PC-3 (cell line): ENCODE measurements at regions not wholly inside any gene's neighbourhood (a gene's known extent, or its start where the extent isn't known, plus 50 kb on each side); places are given as distances from the start of the nearest gene placed in this dataset.

Source experiments
- EZH2 ChIP-seq: fragments of 300-600 bp; sonication (generic); IDR thresholded peaks from one replicate; pipeline ENCODE4 v1.6.1; 2017; ENCODE audit warnings: antibody characterized with exemption, mild to moderate bottlenecking, low read length; ENCODE audit not compliant: unreplicated experiment
- EZH2phosphoT487 ChIP-seq: fragments of 300-600 bp; sonication (generic); IDR thresholded peaks from 2 replicates; pipeline ENCODE4 v1.6.1; 2018; ENCODE audit warnings: mild to moderate bottlenecking, antibody characterized with exemption, low read length, borderline replicate concordance
- TF ChIP-seq, protein P1 (sequence below): fragments of 300-600 bp; sonication (generic); conservative IDR thresholded peaks from 2 replicates; pipeline ENCODE4 v1.5.1; 2017; ENCODE audit warnings: antibody characterized with exemption, low read depth, mild to moderate bottlenecking, low read length

DNA sequence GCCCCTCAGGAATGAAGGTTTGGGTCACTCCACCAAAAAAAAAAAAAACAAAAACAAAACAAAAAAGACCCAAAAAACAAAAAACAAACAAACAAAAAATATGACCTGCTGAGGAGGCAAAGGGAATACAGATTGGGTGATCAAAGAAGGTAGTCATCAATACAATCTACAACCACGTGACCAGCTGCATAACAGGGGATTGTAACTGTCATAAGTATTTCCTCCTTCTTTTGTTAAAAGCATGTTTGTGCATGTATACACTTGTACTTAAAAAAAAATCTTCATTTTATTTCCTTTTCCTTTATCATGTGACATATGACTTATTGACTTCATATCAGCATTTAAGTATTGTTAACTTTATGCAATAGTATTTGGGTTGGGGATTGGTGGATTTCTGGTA, 165.1 kb upstream of the IRS2 start:
- TF ChIP-seq, protein P1, sequence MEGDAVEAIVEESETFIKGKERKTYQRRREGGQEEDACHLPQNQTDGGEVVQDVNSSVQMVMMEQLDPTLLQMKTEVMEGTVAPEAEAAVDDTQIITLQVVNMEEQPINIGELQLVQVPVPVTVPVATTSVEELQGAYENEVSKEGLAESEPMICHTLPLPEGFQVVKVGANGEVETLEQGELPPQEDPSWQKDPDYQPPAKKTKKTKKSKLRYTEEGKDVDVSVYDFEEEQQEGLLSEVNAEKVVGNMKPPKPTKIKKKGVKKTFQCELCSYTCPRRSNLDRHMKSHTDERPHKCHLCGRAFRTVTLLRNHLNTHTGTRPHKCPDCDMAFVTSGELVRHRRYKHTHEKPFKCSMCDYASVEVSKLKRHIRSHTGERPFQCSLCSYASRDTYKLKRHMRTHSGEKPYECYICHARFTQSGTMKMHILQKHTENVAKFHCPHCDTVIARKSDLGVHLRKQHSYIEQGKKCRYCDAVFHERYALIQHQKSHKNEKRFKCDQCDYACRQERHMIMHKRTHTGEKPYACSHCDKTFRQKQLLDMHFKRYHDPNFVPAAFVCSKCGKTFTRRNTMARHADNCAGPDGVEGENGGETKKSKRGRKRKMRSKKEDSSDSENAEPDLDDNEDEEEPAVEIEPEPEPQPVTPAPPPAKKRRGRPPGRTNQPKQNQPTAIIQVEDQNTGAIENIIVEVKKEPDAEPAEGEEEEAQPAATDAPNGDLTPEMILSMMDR, result no peak
- TF ChIP-seq EZH2, result no peak
- no peak for TF ChIP-seq EZH2phosphoT487
